Medulla oblongata (tissue), 1 donor: ENCODE measurements at regions not wholly inside any gene's neighbourhood (a gene's known extent, or its start where the extent isn't known, plus 50 kb on each side); places are given as distances from the start of the nearest gene placed in this dataset.
A peak's percentile ranks its signal among the peaks of the same experiment; 100 is the strongest.
"Not testable (repeated sequence)": the region's sequence is repeated elsewhere in the genome, so short reads cannot be mapped to it uniquely, and the experiment has no call there.

Experiments used
- DNase-seq: peaks from one replicate; pipeline ENCODE4 v3.0.0-alpha.2; 2015; ENCODE audit errors: extremely low spot score

DNA sequence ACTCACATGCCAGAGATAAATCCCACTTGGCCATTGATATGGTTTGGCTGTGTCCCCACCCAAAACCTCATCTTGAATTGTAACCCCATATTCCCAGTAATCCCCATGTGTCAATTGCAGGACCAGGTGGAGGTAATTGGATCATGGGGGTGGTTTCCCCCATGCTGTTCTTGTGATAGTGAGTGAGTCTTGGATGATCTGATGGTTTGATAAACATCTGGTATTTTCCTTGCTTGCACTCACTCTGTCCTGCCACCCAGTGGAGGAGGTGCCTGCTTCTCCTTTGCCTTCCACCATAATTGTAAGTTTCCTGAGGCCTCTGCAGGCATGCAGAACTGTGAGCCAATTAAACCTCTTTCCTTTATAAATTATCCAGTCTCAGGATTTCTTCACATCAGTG, 50.4 kb upstream of the B3GAT2 start:
- DNase-seq: not testable (repeated sequence)

DNA sequence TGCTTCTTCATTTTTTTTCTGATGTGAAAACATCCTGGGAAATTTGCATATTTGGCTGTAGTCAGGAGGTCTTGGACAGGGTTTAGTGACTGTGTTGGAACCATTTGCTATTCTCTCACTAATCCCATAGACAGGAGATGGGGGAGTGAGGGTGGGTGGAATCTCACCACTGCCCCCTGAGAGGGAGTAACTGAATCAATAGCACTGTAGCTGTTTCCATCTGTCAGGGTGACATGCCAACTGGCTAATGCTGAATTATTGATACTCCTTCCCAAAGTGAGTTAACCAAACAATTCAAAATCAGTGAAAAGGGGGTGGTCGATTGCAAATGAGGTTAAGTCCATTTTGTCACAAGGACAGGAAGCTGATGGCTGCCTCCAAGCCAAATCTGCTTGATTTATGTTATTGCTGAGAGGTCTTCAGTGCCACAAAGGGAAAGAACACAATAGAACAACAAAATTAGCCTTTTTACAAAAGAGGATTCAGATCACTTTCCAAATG, 55.1 kb upstream of the B3GAT2 start:
- no peak for DNase-seq

- peak; percentile 83 for DNase-seq
Observed at GRCh38 chr6:71012866-71013469, 56.1 kb upstream of the B3GAT2 start.

GRCh38 chr6:71015392-71015791, 58.5 kb upstream of the B3GAT2 start:
- no peak for DNase-seq

DNA sequence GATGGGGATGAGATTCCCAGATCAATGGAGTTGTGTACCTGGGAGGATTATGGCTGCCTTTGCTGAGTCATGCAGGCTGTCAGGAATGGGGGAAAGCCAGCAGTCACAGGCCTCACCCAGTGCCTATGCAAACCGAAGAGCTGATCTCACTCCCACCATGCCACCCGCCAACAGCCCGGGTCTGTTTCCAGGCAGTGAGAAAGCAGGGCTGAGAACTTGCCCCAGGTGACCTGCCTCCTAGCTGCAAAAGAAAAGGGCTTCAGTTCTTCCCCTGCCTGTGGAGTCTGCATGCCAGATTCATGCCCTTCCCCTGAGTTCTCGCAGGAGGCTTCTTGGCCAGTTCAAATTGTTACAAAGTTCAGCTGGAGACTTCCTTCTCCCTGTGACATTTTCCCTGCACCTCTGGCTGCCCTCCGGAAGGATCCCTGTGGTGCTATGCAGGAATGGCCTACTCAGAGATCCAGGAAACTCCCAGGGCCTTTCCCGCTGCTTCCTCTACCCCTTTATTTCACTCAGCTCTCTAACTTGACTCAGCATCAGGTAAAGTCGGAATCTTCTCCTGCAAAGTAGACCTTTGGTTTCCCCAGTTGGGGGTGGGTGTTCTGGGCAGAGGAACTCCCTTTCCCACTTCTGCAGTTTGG, 71.5 kb upstream of the B3GAT2 start:
- peak; percentile 83 for DNase-seq

DNA sequence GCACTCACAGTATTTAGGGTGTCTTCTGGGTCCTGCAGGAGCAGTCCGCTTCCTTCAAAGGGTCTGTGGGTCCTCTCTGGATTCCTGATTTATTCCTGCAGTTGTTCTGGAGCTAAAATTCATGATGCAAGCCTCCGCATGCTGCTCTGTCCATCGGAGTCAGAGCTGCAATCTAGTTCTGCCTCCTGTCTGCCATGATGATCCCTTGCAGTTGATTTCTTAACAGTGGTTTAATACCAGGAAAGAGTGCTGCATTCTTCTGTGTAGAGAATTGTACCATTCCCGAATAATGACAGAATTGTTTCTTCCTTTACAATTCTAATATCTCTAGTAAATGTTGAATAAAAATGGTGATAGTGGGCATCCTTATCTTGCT, 72.0 kb upstream of the B3GAT2 start:
- DNase-seq: no peak

- no peak for DNase-seq
Observed at GRCh38 chr6:71029555-71029954, 72.7 kb upstream of the B3GAT2 start.

DNA sequence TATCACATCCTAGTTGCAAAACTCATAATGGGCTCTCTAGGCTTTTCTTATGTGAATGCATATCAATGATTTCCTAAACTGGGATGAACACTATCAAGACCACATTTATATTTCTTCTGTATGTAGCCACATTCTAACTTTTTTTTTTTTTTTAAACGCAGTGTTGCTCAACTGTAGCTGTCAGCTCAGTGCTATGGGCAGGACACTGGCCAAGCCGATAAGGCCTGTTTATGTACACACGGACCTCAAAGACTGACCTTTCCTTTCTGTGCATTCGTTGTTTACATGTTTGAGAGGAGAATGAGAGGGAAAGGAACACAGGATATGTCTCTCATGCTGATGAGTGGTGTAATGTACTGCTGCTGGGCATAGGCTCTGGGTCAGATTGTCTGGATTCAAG, 75.1 kb upstream of the B3GAT2 start:
- DNase-seq: no peak

DNA sequence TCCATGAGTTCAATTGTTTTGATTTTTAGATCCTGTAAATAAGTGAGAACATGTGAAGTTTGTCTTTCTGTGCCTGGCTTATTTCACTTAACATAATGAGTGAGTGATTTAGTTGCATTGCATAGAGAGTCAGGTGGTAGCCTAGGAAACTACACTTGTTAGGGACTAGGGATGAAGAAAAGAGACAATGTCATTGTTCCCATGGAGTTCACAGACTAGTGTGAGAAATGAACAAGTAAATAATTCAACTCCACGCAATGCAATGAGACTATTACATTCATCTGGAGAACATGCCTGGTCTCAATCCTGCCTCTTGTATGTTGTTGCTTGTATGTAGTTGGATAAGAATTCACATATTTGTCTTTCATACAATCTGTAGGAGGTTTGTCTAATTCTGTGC, 76.3 kb upstream of the B3GAT2 start:
- peak; percentile 56 for DNase-seq

DNA sequence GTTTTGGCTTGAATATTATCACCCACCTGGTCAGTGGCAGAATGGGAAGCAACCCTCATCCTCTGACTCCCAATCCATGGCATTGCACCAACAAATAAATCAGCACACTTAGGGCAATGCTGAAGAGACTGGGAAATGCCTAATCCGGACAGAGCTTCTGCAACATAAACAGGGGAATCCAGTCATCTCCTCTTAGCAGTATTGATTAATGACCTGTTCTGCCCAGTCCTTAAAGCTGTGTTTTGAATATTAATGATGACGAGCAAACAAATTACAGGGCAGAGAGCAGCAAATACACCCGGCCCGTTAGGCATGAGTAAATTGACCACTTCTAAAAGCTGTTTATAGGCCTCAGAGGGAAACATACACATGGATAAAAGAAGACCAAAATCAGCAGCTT, 77.0 kb upstream of the B3GAT2 start:
- DNase-seq: no peak

GRCh38 chr6:71034563-71035345, 77.9 kb upstream of the B3GAT2 start:
- peak; percentile 63 for DNase-seq

DNA sequence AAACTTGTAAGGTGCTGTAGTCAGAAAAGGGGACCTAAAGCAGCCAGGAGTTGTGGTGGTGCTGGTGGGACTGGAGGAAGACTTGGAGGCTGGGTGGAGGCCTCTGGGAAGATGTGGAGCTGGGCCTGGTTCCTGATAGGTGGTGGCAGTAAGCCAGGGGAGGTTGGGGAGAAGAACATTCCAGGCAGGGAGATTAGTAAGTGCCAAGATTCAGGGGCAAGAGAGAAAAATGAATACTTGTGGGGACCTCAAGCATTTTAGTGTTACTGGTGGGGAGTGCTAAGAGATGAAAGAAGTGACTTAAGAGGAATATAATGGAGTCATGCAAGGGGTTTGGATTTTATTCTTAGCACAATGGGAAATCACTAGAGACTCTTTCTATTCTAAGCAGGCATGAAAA, 79.0 kb upstream of the B3GAT2 start:
- no peak for DNase-seq

GRCh38 chr6:71038711-71039344, 82.0 kb upstream of the B3GAT2 start:
- no peak for DNase-seq

DNA sequence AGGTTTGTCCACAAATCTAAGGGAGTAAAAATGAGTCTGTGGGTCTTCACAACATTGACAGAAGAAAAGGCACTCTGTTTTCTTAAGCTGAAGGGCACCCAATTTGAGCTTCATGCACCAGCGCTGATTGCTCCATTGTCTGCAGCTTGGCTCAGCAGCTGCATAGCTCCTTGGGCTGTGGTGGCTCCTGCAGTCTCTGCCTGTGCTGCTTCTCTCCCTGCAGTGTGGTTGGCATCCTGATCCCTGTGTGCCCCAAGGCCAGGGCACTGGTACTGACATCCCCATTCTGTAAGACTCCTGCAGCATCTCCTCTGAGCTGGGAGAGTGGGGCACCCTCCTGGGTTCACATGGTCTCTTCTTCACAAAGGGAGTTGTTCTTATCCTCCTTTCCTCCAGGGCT, 83.2 kb upstream of the B3GAT2 start:
- no peak for DNase-seq

DNA sequence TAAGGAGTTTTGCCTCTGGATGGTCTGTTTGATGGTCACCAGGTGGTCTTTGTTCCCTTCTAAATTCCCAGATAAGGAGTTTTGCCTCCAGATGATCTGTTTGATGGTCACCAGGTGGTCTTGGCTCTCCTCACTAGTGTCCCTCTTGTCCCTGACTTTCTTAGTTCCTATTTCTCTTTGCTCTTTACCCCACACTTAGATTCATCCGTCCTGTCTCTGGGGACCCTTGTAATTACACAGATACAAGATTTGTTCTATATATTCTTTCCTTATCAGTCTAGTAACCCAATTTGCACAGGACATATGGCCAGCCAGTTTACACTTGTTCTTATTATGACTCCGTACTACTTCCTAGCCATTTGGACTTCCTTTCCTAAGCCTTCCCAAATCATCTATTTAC, 84.0 kb upstream of the B3GAT2 start:
- DNase-seq: no peak

DNA sequence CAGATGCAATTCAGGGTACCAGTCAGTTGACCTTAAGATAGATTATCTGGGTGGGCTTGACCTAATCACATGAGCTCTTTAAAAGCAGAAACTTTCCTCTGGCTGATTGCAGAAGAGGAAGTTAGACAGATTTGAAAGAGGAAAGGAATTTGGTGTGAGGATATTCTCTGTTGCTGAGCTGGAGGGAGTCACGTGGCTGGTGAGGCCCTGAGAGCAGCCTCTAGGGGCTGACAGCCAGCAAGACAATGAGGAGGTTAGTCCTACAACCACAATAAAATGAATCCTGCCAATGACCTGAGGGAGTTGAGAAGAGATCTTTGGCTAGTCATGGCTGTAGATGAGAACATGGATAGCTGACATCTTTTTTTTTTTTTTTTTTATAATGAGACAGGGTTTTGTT, 87.0 kb upstream of the B3GAT2 start:
- peak; percentile 45 for DNase-seq

DNA sequence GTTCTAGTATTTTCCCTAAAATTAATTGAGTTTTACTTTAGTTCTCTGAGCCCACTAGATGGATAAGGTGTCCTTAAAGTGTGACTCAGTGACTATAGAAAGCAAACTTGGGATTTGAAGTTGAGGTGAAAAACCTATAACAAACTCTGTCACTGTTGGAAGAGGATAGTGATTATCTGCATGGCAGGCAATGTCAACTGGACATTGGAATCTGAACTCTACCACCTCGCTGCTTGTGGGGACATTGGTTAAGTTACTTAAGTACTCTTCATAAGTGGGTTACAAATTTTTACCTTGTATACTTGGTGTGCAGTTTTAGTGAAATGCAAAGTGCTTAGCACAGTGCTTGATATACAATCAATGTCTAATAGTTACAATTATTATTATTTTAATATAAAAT, 87.9 kb upstream of the B3GAT2 start:
- no peak for DNase-seq

GRCh38 chr6:71045296-71045695, 88.4 kb upstream of the B3GAT2 start:
- no peak for DNase-seq

DNA sequence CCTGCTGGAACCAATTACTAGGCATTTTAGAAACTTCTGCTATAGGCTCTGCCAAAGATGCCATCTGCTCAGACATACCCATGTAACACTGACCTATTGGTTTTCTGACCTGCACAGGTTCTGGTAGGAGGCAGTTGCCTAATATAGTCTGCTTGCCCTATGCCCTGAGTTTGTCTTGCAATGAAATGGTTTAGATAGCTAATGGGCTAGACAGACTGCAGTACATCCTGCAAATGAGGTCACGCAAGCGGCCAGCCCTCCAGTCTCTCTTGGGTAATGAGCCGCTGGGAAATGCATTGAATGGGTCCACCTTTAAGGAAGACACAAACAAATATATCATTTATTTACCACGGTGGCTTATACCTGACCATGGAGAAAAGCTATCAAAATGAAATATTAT, 90.6 kb upstream of the B3GAT2 start:
- no peak for DNase-seq

GRCh38 chr6:71048320-71049164, 91.7 kb upstream of the B3GAT2 start:
- DNase-seq: no peak

DNA sequence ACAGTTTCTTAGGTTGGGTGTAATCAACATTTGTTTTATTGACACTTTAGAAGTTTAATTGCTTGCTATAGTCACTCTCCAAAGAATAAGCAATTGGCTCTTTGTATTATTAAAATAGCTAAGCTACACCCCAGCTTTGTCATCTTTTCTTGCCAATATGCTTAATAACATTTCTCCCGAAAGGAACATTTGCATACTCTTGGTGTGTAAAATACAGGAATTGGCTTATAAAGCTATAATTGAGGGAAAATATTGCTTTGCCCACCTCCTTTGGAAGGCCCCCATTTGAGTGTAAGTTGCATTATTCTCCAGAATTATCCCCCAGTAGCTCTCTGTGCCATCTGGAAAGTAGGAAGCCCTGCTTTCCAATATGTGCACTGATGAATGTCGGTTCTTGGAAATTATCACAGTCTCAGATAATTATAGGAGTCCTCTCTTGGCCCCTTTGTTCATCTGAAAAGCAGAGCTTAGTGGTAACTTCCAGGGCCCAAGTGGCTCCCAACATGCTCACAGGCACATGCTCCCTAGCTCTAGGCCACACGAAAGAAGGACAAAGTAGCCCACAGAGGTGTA, 92.4 kb upstream of the B3GAT2 start:
- no peak for DNase-seq
